Muscle of back (tissue), 3 donors: ENCODE measurements at regions not wholly inside any gene's neighbourhood (a gene's known extent, or its start where the extent isn't known, plus 50 kb on each side); places are given as distances from the start of the nearest gene placed in this dataset.

ENCODE experiments used
- DNase-seq, 3 donors: peaks; one replicate each; pipeline versions ENCODE4 v3.0.0 to v3.0.0-alpha.2; 2013

- DNase-seq: peak in 2 of 3 donors; percentile 62 to 77
Observed at GRCh38 chr10:69684020-69684980, 54.3 kb downstream of the FAM241B start.

GRCh38 chr10:69684981-69685353, 54.9 kb downstream of the FAM241B start:
- DNase-seq: no peak

- DNase-seq: no peak
Observed at GRCh38 chr10:69685426-69685801, 55.4 kb downstream of the FAM241B start.

GRCh38 chr10:69685802-69686585, 55.9 kb downstream of the FAM241B start:
- peak; percentile 59 to 79 (median 72) for DNase-seq

DNA sequence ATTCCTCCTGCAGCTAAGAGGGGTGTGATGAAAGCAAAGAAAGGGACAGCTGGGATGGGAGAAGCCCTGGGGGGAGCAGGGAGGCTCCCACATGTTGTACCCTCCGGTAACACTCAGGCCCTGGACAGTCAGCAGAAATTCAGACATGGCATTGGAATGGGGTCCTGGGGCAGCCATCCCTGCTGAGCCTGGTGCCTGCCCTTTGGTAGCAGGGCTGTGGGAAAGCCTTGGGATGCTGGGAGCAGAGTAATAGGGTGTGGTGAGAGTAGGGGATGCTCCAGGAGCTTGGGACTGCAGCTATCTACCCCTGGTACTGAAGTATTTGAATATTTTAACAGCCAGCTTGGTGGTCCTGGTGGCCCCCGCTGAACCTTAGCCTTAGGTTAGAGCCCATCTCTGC, 56.8 kb downstream of the FAM241B start:
- DNase-seq: no peak

GRCh38 chr10:69687426-69687825, 57.4 kb downstream of the FAM241B start:
- DNase-seq: peak in 2 of 3 donors; percentile 20 to 30

GRCh38 chr10:69692267-69692666, 62.2 kb downstream of the FAM241B start:
- DNase-seq: no peak

DNA sequence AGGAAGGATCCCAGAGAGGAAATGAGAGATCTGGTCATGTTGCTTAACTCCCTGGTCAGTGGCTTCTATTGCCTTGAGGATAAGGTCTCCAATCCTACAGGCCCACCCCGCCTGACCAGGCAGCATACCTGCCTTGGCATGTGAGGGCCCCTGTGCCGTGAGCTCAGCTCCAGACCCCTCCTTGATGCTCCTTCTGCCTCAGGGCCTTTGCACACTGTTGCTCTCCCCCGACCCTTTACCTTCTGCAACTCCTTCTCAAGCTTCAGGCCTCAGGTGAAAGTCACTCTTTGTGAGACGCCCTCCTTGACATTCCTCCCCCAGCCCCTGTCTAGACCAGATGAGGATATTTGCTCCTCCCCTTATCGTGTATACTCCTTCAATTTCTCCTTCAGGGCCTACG, 62.8 kb downstream of the FAM241B start:
- no peak for DNase-seq

DNA sequence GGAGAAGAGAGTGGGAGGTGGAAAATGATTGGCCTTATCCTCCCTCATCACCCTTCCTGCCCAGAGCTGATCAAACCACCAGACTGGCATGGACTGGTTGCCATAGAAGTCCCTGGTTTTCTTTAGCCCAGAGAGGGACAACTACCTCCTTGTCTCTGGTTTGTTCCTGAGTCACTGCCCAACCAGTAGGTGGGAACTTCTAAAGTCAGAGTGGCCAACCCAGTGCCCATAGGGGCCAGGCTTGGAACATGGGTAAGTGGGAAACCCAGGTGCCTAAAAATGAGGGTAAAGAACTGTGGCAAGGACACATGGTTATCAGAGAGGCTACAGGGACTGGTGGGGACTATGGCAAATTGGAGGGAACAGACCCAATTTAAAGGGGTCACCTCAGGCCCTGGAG, 63.8 kb downstream of the FAM241B start:
- DNase-seq: no peak

GRCh38 chr10:69696073-69696731, 66.2 kb downstream of the FAM241B start:
- DNase-seq: peak; percentile 22 to 80 (median 47)

DNA sequence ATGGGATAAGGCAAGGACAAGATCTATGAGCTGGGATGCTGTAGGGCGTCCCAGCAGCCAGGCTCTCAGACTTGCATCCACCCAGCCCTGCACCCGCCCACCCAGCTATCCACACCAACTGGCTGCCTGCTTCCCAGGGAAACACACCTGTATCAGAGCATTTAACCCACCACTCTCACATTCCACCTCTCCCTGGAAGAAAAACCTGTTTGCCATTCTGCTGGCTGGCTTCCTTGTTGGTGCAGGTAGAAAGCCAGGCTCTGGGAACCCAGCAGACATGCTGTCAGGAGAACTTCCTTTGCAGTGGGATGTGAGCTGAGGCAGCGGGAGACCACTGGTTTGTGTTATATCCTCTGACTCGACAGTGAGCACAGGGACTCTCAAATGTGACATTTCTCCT, 67.0 kb downstream of the FAM241B start:
- DNase-seq: no peak

DNA sequence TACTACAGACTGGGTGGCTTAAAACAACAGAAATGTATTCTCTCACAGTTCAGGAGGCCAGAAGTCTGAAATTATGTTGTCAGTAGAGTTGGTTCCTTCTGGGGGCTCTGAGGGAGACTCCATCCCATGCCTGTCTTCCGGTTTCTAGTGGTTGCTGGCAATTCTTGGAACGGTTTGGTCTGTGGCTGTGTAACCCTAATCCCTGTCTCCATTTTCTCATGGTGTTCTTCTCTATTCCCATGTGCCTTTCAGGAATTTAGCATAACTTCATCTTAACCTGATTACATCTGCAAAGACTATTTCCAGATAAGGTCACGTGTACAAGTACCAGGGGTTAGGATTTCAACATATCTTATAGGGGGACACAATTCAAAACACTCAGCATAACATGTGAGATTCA, 73.2 kb downstream of the FAM241B start:
- no peak for DNase-seq

DNA sequence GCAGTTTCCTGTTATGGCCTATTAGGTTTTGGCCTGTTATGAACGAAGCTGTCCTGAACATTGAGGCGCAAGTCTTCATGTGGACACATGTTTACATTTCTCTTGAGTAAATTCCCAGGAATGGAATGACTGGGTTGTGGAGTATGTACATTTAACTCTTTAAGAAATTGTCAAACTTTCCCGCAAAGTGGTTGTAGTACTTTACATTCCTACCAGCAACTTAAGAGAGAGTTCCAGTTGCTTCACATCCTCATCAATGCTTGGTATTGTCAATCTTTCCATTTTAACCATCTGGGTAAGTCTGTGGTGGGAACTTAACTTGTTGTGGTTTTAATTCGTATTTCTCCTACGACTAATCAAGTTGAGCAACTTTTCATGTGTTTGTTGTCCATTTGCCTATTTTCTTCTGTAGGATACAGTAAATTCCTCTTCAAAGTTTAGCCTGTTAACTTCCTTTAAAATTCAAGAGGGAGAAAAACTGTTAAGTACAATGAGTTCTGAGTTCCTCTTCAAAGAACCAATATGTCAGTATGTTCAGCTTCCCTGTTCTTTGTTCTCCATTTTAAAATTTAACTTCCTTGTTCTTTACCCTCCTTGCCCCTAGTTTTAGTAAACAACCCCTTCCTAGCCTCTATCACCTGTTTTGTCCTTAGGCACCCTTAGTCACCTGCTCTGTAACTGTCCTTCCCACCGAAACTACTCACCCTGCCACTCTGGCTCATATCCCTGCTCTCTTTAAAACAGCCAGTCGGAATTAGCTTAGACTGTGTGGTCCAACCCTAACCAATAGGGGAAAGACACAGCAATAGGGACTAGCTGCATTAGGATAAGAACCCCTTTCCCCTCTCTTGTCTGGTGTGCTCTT, 74.0 kb downstream of the FAM241B start:
- no peak for DNase-seq

DNA sequence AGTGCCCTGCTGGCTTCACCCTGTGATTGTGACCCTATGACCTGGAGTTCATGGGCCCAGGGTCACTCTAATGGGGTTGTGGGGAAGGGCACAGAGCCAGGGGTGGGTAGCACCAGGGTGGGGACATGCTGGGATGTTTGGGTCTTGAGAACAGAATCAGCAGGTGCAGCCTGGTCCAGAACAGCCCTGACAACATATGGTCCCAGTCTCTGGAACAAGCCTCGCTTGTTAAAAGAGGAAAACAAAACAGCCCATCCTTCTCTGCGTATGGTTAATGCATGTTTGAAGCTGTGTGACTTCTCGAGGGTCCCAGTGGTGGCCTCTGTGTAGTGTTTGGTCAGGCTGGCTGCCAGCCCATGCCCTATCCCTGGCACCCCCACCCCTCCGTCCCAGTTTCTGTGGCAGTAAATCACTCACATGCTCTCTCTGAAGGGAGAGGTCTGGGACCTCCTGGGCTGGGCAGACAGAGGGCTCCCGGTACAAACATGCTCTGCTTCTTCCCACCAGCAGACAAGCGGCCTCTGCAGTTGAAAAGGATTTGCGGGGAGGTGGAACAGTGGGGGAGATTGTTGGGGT, 79.4 kb downstream of the FAM241B start:
- no peak for DNase-seq

GRCh38 chr10:69710008-69710888, 80.2 kb downstream of the FAM241B start:
- peak in 1 of 3 donors; percentile 45 for DNase-seq

- no peak for DNase-seq
Observed at GRCh38 chr10:69712342-69712741, 82.3 kb downstream of the FAM241B start.

DNA sequence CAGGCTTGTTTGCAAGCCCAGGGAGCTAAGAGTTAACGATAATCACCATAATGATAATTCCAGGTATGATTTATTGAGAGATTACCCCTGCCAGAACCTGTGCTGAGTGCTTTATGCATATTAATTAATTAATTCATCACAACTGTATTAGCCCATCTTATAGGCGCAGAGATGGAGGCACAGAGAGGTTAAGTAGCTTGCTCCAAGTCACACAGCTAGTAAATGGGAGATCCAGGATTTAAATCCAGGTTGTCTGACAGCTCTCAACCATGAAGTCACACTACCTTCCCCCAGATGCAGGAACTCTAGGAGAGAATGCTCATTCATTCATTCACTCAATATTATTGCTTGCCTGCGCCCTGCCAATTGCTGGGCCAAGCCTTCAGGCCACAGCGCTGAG, 84.5 kb downstream of the FAM241B start:
- no peak for DNase-seq

GRCh38 chr10:69715156-69715898, 85.3 kb downstream of the FAM241B start:
- DNase-seq: no peak
